OCI-M2 (cell line): ENCODE measurements at regions not wholly inside any gene's neighbourhood (a gene's known extent, or its start where the extent isn't known, plus 50 kb on each side); places are given as distances from the start of the nearest gene placed in this dataset.

Experiments
- DNase-seq: peaks from one replicate; lab custom pipeline; 2025; ENCODE audit not compliant: unreplicated experiment; lab: John Stamatoyannopoulos, UW

DNA sequence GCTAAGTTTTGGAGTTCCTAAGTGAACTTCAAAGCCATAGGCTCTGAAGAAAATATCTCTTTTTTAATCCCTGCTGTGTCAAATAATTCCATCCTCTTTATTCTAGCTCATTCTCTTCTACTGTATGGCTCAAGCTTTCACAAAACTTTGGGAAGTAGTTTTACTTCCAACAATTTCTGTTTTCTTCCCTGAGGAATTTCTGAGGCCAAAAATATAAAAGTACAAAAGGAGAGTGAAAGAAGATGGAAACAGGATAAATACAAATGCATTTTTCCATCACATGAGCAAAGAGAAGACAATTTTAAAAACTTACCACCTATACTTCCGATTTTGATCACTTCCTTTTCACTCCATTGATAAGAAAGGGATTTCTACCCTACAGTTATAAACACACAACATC is 585.7 kb upstream of the DAB2 start:
- no peak for DNase-seq

DNA sequence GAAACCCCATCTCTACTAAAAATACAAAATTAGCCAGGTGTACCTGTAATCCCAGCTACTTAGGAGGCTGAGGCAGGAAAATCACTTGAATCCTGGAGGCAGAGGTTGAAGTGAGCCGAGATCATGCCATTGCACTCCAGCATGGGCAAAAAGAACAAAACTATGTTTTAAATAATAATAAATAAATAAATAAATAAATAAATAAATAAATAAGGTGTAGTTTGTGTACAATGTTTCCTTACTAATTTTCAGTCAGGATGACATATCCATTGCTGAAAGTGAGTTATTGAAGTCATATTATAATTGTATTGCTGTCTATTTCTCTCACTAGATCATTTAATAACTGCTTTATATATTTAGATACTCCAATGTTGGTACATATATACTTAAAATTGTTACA is 581.5 kb upstream of the DAB2 start:
- DNase-seq, result no peak

DNA sequence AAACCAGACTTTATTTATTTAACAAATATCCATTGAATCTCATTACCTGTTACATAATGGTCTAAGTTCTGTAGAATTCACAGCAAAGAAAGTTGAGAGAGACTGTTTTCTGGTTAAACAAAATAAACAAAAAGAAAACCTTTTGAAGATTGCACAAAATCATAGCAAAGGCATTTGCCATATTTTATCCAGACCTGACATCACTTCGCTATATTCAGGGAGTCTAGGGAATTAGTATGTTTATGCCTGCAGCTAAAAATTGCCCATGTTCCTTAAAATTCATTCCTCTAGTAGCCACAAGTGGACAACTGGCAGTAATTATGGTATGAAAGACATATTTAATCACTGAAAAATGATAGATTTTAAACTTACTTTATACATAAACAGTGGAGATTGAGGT is 577.0 kb upstream of the DAB2 start:
- DNase-seq, result no peak

DNA sequence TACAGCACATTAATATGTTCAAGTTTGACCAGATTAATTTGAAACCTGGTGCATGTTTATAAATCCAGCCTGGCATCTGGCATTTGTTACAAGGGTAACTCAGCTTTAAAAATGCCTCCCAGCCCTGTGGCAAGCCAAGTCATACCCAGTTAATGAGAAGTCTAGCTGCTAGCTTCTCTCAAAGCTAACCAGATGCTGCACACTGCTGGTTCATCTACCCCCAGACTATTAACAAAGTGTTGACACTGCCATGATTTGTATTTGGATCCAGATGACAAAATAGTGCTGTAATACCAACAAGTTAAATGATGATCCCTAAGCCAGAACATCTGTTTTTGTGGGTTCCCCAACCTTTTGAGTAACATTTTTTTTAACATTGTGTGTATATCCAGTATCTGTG is 573.7 kb upstream of the DAB2 start:
- no peak for DNase-seq

DNA sequence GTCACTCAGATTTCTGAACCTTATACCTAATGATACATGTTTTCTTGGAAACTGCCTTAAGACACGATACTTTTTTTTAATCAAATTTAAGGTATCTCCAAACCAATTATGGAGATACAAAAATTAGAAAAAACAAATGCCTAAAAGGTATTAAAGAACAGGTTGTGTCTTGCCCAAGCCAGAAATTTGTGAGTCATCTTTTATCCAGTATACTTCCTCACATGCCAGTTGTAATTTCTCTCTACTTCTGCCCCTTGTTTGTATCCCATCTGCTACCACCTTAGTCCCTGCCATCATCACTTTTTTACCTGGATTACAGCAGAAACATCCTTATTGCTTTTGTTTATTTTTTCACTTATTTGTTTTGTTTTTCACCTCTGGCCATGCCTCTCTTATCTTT is 571.2 kb upstream of the DAB2 start:
- no peak for DNase-seq

DNA sequence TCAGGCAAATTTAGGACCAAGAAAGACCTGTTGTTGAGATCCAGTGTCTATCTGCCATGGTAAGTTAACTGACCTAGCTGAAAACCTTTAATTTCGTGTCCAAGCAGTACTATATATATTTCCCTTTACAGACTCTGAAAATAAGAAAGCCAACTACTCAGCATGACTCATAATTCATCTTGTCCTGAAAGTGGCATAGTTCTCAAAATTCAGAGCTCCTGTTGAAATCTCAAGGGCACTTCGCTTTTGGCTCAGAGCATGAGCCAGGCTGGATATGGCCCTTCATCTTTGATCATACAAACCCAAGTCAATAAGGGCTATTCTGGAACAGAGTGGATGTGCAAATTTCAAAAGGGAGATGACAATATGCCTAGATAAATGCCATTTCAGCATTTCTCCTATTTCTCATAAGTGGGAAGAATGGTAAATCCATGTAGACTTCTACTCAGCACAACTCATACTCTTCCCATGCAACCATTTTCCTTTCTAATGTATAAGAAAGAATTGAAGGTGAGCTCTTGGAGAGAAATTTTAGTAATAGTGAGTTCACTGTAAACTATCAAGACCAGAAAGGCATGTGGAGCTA is 567.9 kb upstream of the DAB2 start:
- no peak for DNase-seq

DNA sequence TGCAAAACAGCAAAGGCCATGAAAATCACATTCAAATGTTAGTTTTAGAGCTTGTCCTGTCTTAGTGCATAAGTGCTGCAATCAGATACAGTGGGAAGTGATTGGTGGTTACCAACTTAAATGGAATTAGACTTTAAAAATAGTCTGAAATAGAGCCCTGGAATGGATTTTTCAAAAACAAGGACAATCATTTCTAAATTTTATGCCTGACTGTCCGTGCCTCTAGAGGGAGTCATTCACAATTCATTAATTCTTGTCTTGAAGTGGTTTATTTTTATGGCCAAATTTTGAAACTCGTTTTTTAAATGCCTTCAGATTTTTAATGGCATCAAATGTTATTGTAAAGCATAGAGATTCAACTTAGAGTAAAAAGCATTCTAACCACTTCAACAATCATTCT is 561.8 kb upstream of the DAB2 start:
- no peak for DNase-seq

DNA sequence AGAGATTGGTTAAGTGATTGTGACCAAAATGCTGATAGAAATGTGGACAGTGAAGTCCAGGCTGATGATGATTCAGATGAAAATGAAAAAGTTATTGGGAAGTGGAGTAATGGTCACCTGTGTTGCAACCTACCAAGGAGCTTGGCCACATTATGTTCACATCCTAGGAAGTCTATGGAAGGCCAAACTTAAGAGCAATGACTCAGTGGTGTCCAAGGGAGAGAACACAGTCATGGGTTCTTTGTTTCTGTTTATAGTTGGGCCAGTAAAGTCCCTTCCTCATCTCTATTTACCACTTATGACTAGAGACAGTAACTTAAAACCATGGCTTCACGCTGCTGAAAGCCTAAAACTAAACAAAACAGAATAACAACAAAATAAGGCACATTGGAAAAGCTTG is 555.3 kb upstream of the DAB2 start:
- DNase-seq, result no peak

DNA sequence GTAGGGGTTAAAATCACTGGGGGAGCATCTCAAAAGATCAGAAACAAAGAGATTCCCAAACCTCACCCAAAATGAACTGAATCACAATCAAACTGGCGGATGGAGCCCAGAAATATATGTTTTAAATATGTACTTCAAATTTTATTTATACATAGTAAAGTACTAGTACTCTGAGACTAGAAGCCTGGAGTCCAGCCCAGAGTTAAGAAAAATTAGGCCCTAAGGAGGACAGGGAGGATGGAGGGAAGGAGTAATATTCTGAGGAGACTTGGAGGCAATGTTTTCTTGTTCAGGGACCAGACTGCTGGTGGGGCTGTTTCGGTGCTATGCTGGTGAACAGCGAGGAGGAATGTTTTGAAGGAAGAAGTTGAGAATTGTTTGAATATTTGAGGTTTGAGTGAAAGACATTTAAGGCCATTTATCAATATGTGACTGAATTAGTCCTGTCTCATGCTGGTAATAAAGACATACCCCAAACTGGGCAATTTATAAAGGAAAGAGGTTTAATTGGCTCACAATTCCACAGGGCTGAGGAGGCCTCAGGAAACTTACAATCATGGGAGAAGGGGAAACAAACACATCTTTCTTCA is 552.4 kb upstream of the DAB2 start:
- DNase-seq, result no peak

DNA sequence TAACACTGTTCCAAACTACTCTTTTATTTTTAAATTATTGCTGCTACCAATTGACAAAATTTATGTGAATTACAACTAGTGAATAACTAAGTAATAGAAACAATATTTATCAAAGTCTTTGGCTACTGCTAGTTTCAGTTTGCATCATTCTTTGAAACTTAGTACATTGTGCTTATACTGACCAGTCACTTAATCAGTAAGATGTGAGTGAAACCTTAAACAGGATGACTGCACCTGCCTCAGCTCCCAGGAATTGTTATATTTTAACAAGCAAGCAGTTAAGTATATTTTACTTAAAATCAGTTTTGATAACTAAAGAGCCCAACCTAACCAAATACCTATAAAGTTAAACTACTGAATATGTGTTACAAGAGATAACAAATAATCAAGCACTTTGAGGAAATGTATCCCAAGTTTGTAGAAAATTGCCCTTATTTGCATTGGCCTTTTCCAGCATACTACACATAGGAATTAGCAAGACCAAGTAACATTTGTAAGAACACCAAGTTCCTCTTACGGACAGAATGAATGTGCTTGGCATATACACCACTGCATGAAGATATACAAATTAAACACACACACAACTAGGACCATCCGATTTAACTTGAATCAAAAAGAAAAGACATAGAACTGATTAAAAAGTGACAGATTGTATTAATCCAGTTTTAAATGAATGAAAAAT is 545.5 kb upstream of the DAB2 start:
- no peak for DNase-seq

DNA sequence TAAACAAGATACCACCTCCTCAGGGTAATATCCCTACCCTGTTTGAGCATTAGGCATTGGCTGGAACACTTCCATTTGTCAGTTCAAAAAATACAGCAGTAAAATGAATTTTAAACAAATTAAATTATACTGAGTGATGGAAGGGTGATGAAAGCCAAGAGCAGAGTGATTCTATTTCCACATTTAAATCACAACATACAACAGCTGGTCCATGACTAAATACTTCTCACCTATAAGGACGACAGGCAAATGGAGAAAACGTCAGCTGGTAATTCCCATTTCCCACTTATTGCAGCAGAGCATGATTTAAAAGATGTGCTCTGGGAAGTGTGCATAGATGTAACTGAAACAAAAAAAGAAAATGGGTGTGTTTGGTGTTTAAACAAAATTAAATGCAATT is 543.6 kb upstream of the DAB2 start:
- DNase-seq, result no peak

DNA sequence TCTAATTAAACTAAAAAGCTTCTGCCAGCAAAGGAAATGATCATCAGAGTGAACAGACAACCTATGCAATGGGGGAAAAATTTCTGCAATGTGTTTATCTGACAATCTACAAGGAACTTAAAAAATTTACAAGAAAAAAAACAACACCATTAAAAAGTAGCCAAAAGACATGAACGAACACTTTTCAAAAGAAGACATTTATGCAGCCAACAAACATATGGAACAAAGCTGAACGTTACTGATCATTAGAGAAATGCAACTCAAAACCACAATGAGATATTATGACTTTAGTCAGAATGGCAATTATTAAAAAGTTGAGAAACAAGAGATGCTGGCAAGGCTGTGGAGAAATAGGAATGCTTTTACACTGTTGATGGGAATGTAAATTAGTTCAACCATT is 530.4 kb upstream of the DAB2 start:
- no peak for DNase-seq

DNA sequence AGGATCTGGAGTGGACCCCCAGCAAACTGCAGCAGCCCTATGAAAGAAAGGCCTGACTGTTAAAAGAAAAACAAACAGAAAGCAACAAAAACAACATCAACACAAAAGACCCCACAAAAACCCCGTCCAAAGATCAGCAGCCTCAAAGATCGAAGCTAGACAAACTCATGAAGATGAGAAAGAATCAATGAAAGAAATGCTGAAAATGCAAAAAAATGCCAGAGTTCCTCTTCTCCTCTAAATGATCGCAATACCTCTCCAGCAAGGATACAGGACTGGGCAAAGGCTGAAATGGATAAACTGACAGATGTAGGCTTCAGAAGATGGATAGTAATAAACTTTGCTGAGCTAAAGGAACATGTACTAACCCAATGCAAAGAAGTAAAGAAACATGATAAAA is 526.3 kb upstream of the DAB2 start:
- no peak for DNase-seq

DNA sequence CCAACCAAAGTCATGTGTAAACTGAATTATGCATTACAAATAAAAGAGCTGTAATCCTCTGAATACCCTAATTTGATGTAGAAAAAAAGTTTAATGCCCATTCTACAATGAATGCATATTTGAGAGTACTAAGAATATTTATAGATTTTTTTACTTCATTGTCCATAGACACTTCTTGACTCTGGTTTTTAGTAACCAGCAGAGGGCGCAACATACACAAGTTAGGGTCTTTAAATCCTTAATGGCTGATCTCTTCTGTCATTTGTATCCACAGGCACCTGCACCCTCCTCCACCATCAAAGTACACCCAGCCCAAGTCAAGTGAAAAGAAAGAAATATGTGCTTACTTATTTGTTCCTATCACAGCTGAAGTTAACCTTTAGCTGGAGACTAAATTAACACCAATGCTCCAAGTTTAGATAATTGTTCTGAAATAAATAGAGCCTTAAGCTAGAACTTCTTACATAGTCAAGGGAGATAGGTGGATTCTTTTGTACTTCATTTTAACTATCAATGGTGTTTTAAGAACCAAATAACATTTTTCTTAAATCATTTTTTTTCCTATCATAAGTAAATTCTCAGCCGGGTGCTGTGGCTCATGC is 524.2 kb upstream of the DAB2 start:
- no peak for DNase-seq

DNA sequence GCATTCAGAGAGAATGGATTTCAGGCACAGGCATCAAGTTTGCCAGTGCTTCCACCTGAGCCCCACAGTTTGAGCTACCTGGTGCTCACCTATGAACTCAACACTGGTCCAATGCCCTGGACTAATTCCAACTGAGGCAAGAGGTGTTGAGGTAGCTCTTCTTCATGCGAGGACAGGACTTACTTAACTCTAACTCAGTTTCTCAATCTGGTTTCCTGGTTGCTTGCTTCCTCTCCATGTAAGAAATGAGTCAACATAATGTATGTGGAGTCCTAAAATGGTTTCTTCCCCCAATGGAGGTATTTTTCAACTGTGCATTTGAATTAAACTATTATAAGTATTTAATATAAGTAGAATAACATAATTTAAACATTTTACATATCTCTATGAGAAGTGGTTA is 523.6 kb upstream of the DAB2 start:
- DNase-seq, result no peak

DNA sequence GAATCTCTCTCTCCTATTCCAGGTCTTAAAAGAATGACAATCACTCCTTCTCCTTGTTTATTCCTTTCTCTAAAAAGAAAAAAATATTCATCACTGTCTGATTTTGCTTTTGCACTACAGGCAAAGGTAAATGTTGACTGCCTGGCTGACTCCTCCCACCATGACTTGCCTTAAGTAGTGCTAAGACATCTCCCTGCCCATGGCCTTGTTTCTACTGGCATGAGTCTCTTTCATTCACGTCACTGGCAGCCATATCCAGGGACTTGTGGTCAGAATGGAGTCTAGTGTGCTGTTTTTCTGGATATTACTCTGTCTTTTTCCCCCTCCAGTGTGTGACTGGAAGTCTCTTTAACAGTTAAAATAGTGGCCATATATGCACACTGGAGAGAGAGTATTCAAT is 522.9 kb upstream of the DAB2 start:
- no peak for DNase-seq

DNA sequence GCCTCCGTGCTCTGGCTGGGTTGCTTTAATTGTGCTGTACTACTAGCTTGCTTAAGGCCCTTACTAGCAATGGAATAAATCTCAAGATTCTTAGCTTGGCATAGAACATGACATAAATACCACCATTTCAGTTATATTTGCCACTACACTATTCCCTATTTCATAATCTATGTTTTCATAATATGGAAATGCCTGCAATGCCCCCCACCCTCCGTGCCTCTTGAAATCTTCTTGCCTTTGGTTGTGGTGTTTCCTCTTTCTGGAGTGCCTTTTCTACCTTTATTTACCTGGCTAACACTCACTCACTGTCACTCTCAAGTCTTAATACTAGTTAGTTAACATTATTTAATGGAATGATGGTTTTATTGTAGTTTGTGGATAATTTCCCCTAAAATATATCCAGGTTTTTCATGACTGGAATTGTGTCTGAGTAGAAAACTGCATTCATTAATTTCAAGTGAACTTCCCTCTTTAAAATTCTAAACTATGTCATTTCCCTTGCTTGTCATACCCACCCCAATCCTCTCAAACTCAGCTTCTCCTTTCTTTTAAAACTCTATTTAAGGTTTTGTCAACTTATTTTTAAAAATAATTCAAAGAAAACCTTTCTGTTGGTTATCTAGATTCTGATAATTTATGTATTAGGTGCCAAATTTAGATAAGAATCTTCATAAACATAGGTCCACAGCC is 521.7 kb upstream of the DAB2 start:
- DNase-seq, result no peak

DNA sequence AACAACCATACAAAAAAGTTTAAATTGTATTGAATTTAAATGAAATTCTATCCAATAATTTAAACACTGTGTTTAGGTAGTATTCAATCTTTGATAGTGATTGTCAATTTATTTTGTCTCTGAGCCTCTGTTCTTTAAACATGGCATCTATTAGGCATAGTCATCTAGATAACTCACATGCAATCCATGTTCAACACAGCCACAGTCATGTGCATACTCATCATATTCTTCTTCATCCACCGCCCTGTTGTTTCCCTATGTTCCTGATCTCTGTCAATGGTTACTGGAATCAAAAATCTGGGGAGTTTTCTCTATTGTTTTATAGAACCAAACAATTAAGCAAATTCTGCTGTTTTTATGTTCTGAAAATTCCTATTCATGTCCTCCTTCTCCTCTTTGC is 521.1 kb upstream of the DAB2 start:
- DNase-seq, result no peak

DNA sequence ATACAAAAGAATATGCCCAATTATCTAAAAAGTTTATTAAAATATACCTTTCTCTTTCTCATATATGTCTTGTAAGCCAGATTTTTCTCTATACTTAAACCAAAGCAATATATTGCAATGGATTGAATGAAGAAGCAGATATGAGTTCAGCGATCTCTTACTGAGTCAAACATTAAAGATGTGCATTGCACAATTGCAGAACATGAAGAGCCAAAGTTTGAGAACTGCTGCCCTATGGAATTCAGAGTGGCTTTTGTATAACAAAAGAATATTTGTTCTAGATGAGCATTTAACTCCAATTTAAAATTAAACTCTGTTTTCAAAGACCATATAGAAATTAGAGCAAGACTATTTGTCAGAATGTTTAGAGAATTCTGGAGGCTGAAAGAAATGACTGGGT is 519.0 kb upstream of the DAB2 start:
- no peak for DNase-seq

DNA sequence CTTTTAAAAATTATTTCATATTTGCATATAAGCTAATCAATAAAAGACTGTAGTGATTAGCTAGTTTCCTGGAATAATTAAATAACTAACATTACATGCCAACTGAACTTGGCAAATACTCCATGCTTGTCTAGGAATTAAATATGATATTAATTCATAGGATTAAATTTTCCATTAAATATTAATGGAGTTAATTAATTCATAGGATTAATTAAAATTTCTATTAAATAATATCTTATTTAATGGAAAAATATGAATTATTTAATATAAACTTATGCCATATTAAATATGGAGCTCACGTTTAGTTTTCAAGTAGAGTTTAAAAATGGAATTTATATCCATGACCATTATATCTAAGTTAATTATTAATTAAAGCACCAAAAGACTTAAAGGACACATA is 517.8 kb upstream of the DAB2 start:
- no peak for DNase-seq

DNA sequence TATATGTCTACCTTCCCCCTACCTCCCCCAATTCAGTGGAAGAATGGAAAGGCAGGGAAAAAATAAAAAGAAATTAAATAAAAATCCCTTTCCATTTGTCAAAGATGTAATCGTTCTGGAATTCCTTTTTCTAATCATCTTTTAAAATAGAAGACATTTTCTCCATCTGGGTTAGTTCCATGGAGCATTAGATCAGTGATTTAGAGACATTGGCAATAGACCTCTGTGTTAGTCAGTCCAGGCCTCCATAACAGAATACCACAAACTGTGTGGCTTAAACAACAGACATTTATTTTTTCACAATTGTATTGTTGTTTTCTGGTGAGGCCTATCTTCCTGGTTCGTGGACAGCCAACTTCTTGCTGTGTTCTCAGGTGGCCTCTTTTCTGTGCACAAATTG is 516.6 kb upstream of the DAB2 start:
- DNase-seq, result no peak

DNA sequence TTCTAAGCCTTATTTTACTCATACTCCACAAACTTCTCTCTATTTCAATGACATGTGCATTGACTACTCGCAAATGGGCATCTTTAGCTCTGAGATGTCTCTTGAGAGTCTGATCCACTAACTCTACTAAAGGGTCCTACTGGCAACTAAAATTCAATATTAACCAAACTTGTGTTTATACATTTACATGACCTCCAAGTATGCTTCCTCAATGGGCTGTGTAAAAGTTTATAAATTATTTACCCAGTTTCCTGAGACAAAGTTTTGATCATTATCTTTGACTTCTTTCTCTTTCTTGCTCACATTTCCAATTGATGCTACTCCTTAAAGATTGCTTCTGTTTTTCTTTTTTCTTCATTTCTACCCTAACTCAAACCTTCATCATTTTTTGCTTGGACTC is 510.1 kb upstream of the DAB2 start:
- DNase-seq, result no peak
